Gastrocnemius medialis (tissue), 4 donors: ENCODE measurements at regions not wholly inside any gene's neighbourhood (a gene's known extent, or its start where the extent isn't known, plus 50 kb on each side); places are given as distances from the start of the nearest gene placed in this dataset.

Source experiments
- ATAC-seq, 2 donors: fragments of 150-250 bp; one replicate each; pipeline ENCODE4 v1.9.1; 2016
- DNase-seq, 2 donors: peaks; one replicate each; pipeline ENCODE4 v3.0.0-alpha.2; 2019
- H3K27ac ChIP-seq, 4 donors: fragments of 200-600 bp; sonication (generic); 1 replicate in 1 of 4; 2 replicates in 3 of 4; pipeline ENCODE4 v1.5.1; 2016 to 2018; ENCODE audit warnings: mild to moderate bottlenecking in 2 of 4, moderate library complexity in 1 of 4
- H3K27me3 ChIP-seq, 3 donors: fragments of 200-600 bp; sonication (generic) in 2 of 3; 1 replicate in 1 of 3; 2 replicates in 2 of 3; pipeline versions ENCODE4 v1.5.1 to v1.6.0; 2016 to 2019; ENCODE audit warnings: mild to moderate bottlenecking in 1 of 3, moderate library complexity in 1 of 3
- H3K36me3 ChIP-seq, 2 donors: fragments of 200-600 bp; sonication (generic) in 1 of 2; one replicate each; pipeline ENCODE4 v1.5.1; 2017 to 2018
- H3K4me1 ChIP-seq, 2 donors: fragments of 200-600 bp; sonication (generic) in 1 of 2; one replicate each; pipeline ENCODE4 v1.5.1; 2016 to 2017; ENCODE audit warnings: mild to moderate bottlenecking in 2 of 2
- H3K4me3 ChIP-seq, 4 donors: fragments of 200-600 bp; sonication (generic) in 3 of 4; 1 replicate in 1 of 4; 2 replicates in 3 of 4; pipeline ENCODE4 v1.5.1; 2016 to 2019; ENCODE audit warnings: mild to moderate bottlenecking in 2 of 4
- H3K9me3 ChIP-seq, 3 donors: fragments of 200-600 bp; sonication (generic) in 2 of 3; 1 replicate in 1 of 3; 2 replicates in 2 of 3; pipeline ENCODE4 v1.5.1; 2016 to 2019
- POLR2A ChIP-seq, 2 donors: fragments of 450-650 bp; IDR thresholded peaks; one replicate each; pipeline ENCODE4 v1.6.1; 2017; ENCODE audit warnings: antibody characterized with exemption in 2 of 2, mild to moderate bottlenecking in 2 of 2, moderate library complexity in 2 of 2
- in situ Hi-C, 4 donors: fragments of 200-750 bp; cut with MboI; loops; one replicate each; pipeline versions ENCODE4 v1.15.0 to v1.8.0; 2017; ENCODE audit warnings: low sequenced_read_pairs in 4 of 4
- intact Hi-C: fragments of 100-400 bp; cut with DNase I; formaldehyde crosslinking; loops from one replicate; pipeline ENCODE4 v1.15.1; 2023; ENCODE audit warnings: low total_unique reads
- TF ChIP-seq, protein P1 (sequence below), 5 experiments: fragments of 450-650 bp in 3 of 5; fragments of 200-600 bp in 2 of 5; sonication (generic) in 2 of 5; IDR thresholded peaks in 4 of 5; conservative IDR thresholded peaks in 1 of 5; 1 replicate in 4 of 5; 2 replicates in 1 of 5; pipeline ENCODE4 v1.5.1; 2016 to 2019; ENCODE audit warnings: antibody characterized with exemption in 5 of 5, mild to moderate bottlenecking in 3 of 5, moderate library complexity in 3 of 5

- Histone ChIP-seq H3K27ac (peak overlapping the region in 1 of 4 donors; percentile 17), H3K36me3 (peaks cover 0 to 25% of the 10 kb centered on the region in 2 donors), H3K9me3 (no peaks in the 10 kb centered on the region), H3K4me1 (peaks cover 0 to 3% of the 10 kb centered on the region in 2 donors), H3K4me3 (no peak overlapping the region), H3K27me3 (no peaks in the 10 kb centered on the region)
- intact Hi-C loops, result no loop called here
- ATAC-seq, result no peak
- in situ Hi-C loops, result no loop called here
- TF ChIP-seq, protein P1, sequence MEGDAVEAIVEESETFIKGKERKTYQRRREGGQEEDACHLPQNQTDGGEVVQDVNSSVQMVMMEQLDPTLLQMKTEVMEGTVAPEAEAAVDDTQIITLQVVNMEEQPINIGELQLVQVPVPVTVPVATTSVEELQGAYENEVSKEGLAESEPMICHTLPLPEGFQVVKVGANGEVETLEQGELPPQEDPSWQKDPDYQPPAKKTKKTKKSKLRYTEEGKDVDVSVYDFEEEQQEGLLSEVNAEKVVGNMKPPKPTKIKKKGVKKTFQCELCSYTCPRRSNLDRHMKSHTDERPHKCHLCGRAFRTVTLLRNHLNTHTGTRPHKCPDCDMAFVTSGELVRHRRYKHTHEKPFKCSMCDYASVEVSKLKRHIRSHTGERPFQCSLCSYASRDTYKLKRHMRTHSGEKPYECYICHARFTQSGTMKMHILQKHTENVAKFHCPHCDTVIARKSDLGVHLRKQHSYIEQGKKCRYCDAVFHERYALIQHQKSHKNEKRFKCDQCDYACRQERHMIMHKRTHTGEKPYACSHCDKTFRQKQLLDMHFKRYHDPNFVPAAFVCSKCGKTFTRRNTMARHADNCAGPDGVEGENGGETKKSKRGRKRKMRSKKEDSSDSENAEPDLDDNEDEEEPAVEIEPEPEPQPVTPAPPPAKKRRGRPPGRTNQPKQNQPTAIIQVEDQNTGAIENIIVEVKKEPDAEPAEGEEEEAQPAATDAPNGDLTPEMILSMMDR (IDR thresholded peaks at IDR 0.05 in 4 of 5, conservative IDR thresholded peaks at IDR 0.05 in 1 of 5), result no peak
- DNase-seq, result no peak
Observed at GRCh38 chr7:22962775-22963350, 51.1 kb downstream of the HYCC1 start.

- in situ Hi-C loops (no loop called here), intact Hi-C loops (no loop called here)
- Histone ChIP-seq H3K27me3 (no peaks in the 10 kb centered on the region), H3K4me3 (no peak overlapping the region), H3K27ac (no peak overlapping the region), H3K4me1 (peaks cover 0 to 3% of the 10 kb centered on the region in 2 donors), H3K9me3 (no peaks in the 10 kb centered on the region), H3K36me3 (peaks cover 0 to 25% of the 10 kb centered on the region in 2 donors)
- TF ChIP-seq, protein P1 (IDR thresholded peaks at IDR 0.05 in 4 of 5, conservative IDR thresholded peaks at IDR 0.05 in 1 of 5), result no peak
- TF ChIP-seq POLR2A (IDR thresholded peaks at IDR 0.05), result no peak
- DNase-seq (no peak), ATAC-seq (no peak)
Observed at GRCh38 chr7:22958742-22959141, 55.2 kb downstream of the HYCC1 start.

DNA sequence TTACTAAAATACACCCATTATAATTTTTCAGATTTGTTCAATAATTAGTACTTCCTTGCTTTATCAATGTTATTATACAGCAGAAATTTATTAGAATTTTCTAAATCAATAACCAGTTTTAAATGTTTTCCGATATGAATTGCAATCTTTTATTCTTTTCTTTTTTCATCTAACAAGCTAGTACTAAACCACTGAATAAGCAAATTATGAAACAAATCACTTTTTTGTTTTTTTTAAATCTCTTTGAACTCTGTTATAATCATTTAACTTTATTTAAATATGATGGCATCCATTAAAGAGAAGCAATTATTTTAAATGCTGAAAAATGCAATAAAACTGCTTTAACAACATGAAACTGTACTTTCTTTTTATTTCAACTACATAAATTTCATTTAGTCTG is 59.7 kb downstream of the HYCC1 start:
- ATAC-seq (no peak), DNase-seq (no peak)
- Histone ChIP-seq H3K27ac (no peak overlapping the region), H3K4me1 (no peaks in the 10 kb centered on the region), H3K27me3 (no peaks in the 10 kb centered on the region), H3K36me3 (peaks cover 0 to 3% of the 10 kb centered on the region in 2 donors), H3K9me3 (no peaks in the 10 kb centered on the region), H3K4me3 (no peak overlapping the region)
- intact Hi-C loops (no loop called here), in situ Hi-C loops (no loop called here)
- TF ChIP-seq, protein P1 (IDR thresholded peaks at IDR 0.05 in 4 of 5, conservative IDR thresholded peaks at IDR 0.05 in 1 of 5), result no peak
- no peak for TF ChIP-seq POLR2A (IDR thresholded peaks at IDR 0.05)

- Histone ChIP-seq H3K27me3 (no peaks in the 10 kb centered on the region), H3K36me3 (no peaks in the 10 kb centered on the region), H3K4me1 (no peaks in the 10 kb centered on the region), H3K4me3 (no peak overlapping the region), H3K27ac (no peak overlapping the region), H3K9me3 (no peaks in the 10 kb centered on the region)
- no peak for DNase-seq
- intact Hi-C loops (no loop called here), in situ Hi-C loops (no loop called here)
- ATAC-seq, result no peak
- no peak for TF ChIP-seq POLR2A (IDR thresholded peaks at IDR 0.05)
- TF ChIP-seq, protein P1 (IDR thresholded peaks at IDR 0.05 in 4 of 5, conservative IDR thresholded peaks at IDR 0.05 in 1 of 5), result no peak
Observed at GRCh38 chr7:22952306-22953015, 61.5 kb downstream of the HYCC1 start.
